ENCODE measurements at regions not wholly inside any gene's neighbourhood (a gene's known extent, or its start where the extent isn't known, plus 50 kb on each side); places are given as distances from the start of the nearest gene placed in this dataset.

DNA sequence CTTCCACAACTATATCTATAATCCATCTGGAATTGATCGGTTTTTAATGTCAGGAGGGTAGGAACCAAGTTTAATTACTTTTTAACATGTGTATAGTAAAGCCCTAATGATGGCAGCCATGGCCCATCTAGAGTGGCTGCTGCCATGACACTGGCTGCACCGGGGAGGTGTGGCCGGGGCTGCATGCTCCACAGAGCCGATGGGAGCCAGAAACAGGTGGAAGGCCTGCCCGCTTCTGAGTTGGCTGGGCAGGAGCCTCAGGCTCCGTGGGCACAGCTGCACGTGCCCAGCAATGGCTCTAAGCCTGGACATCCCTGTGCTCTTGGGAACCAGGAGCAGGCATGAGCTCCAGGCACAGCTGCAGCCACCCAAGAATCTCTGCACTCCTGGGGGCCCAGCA, 73.0 kb downstream of the GBP6 start:
- TF ChIP-seq, protein P1, sequence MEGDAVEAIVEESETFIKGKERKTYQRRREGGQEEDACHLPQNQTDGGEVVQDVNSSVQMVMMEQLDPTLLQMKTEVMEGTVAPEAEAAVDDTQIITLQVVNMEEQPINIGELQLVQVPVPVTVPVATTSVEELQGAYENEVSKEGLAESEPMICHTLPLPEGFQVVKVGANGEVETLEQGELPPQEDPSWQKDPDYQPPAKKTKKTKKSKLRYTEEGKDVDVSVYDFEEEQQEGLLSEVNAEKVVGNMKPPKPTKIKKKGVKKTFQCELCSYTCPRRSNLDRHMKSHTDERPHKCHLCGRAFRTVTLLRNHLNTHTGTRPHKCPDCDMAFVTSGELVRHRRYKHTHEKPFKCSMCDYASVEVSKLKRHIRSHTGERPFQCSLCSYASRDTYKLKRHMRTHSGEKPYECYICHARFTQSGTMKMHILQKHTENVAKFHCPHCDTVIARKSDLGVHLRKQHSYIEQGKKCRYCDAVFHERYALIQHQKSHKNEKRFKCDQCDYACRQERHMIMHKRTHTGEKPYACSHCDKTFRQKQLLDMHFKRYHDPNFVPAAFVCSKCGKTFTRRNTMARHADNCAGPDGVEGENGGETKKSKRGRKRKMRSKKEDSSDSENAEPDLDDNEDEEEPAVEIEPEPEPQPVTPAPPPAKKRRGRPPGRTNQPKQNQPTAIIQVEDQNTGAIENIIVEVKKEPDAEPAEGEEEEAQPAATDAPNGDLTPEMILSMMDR (CRISPR knock-in tag; IDR thresholded peaks at IDR 0.05): no peak
- TF ChIP-seq ZNF530 (CRISPR knock-in tag; IDR thresholded peaks at IDR 0.05; ENCODE audit: low read depth): no peak
- no peak for TF ChIP-seq ZNF768 (CRISPR knock-in tag; IDR thresholded peaks at IDR 0.05)
- no peak for TF ChIP-seq DDIT3 (CRISPR knock-in tag; IDR thresholded peaks at IDR 0.05)
- TF ChIP-seq MBNL3 (CRISPR knock-in tag; conservative IDR thresholded peaks at IDR 0.05): no peak
- TF ChIP-seq MED13 (CRISPR knock-in tag; IDR thresholded peaks at IDR 0.05): no peak
- TF ChIP-seq PAWR (CRISPR knock-in tag; IDR thresholded peaks at IDR 0.05; ENCODE audit: borderline replicate concordance): no peak
- TF ChIP-seq MXD4 (CRISPR knock-in tag; IDR thresholded peaks at IDR 0.05): no peak
- TF ChIP-seq, protein P2, sequence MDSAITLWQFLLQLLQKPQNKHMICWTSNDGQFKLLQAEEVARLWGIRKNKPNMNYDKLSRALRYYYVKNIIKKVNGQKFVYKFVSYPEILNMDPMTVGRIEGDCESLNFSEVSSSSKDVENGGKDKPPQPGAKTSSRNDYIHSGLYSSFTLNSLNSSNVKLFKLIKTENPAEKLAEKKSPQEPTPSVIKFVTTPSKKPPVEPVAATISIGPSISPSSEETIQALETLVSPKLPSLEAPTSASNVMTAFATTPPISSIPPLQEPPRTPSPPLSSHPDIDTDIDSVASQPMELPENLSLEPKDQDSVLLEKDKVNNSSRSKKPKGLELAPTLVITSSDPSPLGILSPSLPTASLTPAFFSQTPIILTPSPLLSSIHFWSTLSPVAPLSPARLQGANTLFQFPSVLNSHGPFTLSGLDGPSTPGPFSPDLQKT (CRISPR knock-in tag; IDR thresholded peaks at IDR 0.05; ENCODE audit: borderline replicate concordance): no peak
- no peak for TF ChIP-seq MYC (CRISPR knock-in tag; IDR thresholded peaks at IDR 0.05; ENCODE audit: borderline replicate concordance)
- TF ChIP-seq EZH2 (conservative IDR thresholded peaks at IDR 0.05; ENCODE audit: low read depth, low read length): no peak
- TF ChIP-seq, protein P3, sequence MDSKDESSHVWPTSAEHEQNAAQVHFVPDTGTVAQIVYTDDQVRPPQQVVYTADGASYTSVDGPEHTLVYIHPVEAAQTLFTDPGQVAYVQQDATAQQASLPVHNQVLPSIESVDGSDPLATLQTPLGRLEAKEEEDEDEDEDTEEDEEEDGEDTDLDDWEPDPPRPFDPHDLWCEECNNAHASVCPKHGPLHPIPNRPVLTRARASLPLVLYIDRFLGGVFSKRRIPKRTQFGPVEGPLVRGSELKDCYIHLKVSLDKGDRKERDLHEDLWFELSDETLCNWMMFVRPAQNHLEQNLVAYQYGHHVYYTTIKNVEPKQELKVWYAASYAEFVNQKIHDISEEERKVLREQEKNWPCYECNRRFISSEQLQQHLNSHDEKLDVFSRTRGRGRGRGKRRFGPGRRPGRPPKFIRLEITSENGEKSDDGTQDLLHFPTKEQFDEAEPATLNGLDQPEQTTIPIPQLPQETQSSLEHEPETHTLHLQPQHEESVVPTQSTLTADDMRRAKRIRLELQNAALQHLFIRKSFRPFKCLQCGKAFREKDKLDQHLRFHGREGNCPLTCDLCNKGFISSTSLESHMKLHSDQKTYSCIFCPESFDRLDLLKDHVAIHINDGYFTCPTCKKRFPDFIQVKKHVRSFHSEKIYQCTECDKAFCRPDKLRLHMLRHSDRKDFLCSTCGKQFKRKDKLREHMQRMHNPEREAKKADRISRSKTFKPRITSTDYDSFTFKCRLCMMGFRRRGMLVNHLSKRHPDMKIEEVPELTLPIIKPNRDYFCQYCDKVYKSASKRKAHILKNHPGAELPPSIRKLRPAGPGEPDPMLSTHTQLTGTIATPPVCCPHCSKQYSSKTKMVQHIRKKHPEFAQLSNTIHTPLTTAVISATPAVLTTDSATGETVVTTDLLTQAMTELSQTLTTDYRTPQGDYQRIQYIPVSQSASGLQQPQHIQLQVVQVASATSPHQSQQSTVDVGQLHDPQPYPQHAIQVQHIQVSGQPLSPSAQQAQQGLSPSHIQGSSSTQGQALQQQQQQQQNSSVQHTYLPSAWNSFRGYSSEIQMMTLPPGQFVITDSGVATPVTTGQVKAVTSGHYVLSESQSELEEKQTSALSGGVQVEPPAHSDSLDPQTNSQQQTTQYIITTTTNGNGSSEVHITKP (CRISPR knock-in tag; IDR thresholded peaks at IDR 0.05; ENCODE audit: low read depth): no peak
- no peak for TF ChIP-seq FOSL1 (CRISPR knock-in tag; IDR thresholded peaks at IDR 0.05; ENCODE audit: borderline replicate concordance)

Data from HepG2 (cell line).